SU-DHL-6 (cell line): ENCODE measurements at regions not wholly inside any gene's neighbourhood (a gene's known extent, or its start where the extent isn't known, plus 50 kb on each side); places are given as distances from the start of the nearest gene placed in this dataset.

ENCODE experiments used
- CTCF ChIP-seq: fragments of 200-600 bp; sonication (generic); IDR thresholded peaks from one replicate; pipeline ENCODE4 v1.5.1; 2017; ENCODE audit warnings: antibody characterized with exemption, mild to moderate bottlenecking, low read length, moderate library complexity; ENCODE audit not compliant: insufficient read depth, poor library complexity, severe bottlenecking
- EZH2phosphoT487 ChIP-seq: fragments of 200-600 bp; sonication (generic), shearing (Covaris generic); conservative IDR thresholded peaks from 2 replicates; pipeline ENCODE4 v1.6.1; 2018; ENCODE audit warnings: mild to moderate bottlenecking, antibody characterized with exemption, low read length, moderate library complexity, mixed read lengths

- TF ChIP-seq CTCF (no peak), EZH2phosphoT487 (no peak)
These were observed 316.5 kb downstream of the SOX11 start for GRCh38 chr2:6008726-6009125.
